ENCODE measurements at regions not wholly inside any gene's neighbourhood (a gene's known extent, or its start where the extent isn't known, plus 50 kb on each side); places are given as distances from the start of the nearest gene placed in this dataset.

DNA sequence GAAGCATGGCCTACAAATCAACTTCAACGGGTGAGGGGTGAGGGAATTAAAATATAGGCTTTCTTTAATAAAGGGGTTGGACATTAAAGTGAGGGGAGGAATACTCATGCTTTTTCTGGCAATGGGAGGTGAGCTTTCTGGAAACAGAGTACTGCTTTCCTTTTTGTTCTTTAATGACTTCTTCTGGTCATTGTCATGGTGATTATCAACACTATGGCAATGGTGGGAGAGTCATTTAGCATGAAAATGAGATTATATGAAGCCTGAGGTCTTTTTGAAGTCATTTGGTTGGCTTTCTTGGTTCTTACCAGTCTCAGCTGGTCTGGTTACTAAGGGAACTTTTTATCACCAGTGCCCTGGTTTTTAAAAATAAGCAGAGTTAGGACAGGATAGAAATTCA is 475.8 kb upstream of the LRRC4C start:
- no peak overlapping the region for H3K4me3 ChIP-seq (ENCODE audit: low read length)
- H3K9ac ChIP-seq (ENCODE audit: low read length): no peak overlapping the region

DNA sequence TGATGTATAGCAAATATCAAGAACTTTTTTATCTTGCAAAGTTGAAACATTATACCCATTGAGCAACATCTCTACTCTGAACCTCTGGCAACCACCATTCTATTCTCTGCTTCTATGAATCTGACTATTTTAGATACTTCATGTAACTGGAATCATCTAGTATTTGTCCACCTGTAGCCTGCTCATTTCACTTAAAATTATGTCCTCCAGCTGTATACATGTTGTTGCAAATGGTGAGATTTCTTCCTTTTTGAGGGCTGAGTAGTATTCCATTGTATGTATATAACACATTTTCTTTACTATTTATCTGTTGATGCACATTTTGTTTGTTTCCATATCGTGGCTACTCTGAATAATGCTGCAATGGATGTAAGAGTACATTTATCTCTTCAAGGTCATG is 476.3 kb upstream of the LRRC4C start:
- DNase-seq (ENCODE audit: low read depth): no peak
- no peak overlapping the region for H3K4me3 ChIP-seq (ENCODE audit: low read length)

More for the DNA sequence above, 475.8 kb upstream of the LRRC4C start:
- Histone ChIP-seq H3K36me3 (ENCODE audit: control insufficient read depth, insufficient read depth, low read length, severe bottlenecking) (no peaks in the 10 kb centered on the region), H3K4me1 (ENCODE audit: control insufficient read depth, insufficient read depth, low read length) (no peaks in the 10 kb centered on the region), H3K27me3 (replicated peaks; ENCODE audit: control insufficient read depth, insufficient read depth, low read length) (no peaks in the 10 kb centered on the region), H3K9me3 (ENCODE audit: control insufficient read depth, low read length) (peaks cover under 1% of the 10 kb centered on the region)
- no peak for DNase-seq (ENCODE audit: low read depth)

DNA sequence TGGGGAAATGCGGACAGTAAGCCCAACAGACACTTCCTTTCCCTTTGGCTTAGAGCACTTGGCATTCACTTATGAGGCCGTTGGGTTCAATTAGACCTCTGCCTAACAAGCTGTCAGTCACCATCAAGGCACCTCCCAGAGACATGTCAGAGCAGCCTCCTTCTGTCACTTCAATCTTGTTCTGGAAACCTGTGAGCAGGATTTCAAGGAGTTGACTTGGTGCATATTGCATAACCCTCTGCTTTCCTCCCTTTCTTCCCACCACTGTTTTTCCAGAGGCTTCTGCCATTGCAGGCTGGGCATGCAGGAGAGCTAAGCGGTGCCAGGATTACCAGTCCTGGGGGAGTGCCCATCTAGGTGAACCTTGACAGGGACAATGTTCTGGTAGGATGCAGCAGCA is 484.2 kb upstream of the LRRC4C start:
- Histone ChIP-seq H3K4me1 (ENCODE audit: control insufficient read depth, insufficient read depth, low read length) (no peaks in the 10 kb centered on the region), H3K36me3 (ENCODE audit: control insufficient read depth, insufficient read depth, low read length, severe bottlenecking) (no peaks in the 10 kb centered on the region), H3K4me3 (ENCODE audit: low read length) (no peak overlapping the region), H3K27me3 (replicated peaks; ENCODE audit: control insufficient read depth, insufficient read depth, low read length) (no peaks in the 10 kb centered on the region), H3K9me3 (ENCODE audit: control insufficient read depth, low read length) (peaks cover 6% of the 10 kb centered on the region), H3K9ac (ENCODE audit: low read length) (no peak overlapping the region)
- DNase-seq (ENCODE audit: low read depth): no peak

More for the DNA sequence above, 476.3 kb upstream of the LRRC4C start:
- Histone ChIP-seq H3K9ac (ENCODE audit: low read length) (no peak overlapping the region), H3K9me3 (ENCODE audit: control insufficient read depth, low read length) (peaks cover 2% of the 10 kb centered on the region), H3K36me3 (ENCODE audit: control insufficient read depth, insufficient read depth, low read length, severe bottlenecking) (no peaks in the 10 kb centered on the region), H3K27me3 (replicated peaks; ENCODE audit: control insufficient read depth, insufficient read depth, low read length) (no peaks in the 10 kb centered on the region), H3K4me1 (ENCODE audit: control insufficient read depth, insufficient read depth, low read length) (no peaks in the 10 kb centered on the region)

- no peak overlapping the region for H3K4me3 ChIP-seq (ENCODE audit: low read length)
- H3K36me3 ChIP-seq (ENCODE audit: control insufficient read depth, insufficient read depth, low read length, severe bottlenecking): no peaks in the 10 kb centered on the region
- no peaks in the 10 kb centered on the region for H3K27me3 ChIP-seq (replicated peaks; ENCODE audit: control insufficient read depth, insufficient read depth, low read length)
- no peak overlapping the region for H3K9ac ChIP-seq (ENCODE audit: low read length)
- no peaks in the 10 kb centered on the region for H3K4me1 ChIP-seq (ENCODE audit: control insufficient read depth, insufficient read depth, low read length)
- no peaks in the 10 kb centered on the region for H3K9me3 ChIP-seq (ENCODE audit: control insufficient read depth, low read length)
- no peak for DNase-seq (ENCODE audit: low read depth)
Measured at GRCh38 chr11:41947392-41947791, 487.9 kb upstream of the LRRC4C start.

DNA sequence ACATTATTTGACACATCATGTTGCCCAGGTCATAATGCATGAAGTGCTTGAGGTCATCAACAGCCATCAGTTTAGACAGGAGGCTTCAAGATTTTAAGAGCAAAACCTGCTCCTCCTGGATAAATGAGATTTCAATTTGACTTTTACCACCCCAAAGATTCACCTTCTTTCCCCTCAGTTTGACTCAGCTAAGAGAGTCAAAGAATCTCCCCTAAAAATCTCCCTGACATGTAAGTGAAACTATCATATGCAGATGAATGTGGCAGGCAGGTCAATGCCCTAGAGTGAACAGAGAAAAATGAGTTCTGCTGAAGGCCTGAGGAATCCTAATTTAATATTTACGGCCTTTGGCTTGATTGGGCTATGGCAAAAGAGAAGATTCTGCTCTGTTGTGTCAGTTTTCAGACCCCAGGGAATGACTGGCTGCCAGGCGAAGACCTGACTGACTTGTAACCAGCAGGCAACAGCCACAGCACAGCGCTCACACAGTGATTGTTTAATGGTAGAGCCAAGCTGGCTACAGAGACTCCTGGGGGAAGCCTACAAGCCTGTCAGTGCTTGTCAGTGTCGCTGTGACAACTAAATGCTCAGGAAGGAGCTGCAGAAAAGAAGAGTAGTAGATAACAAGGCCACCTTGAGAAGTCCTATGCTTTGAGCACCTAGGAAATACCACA is 491.2 kb upstream of the LRRC4C start:
- no peak for DNase-seq (ENCODE audit: low read depth)
- H3K4me1 ChIP-seq (ENCODE audit: control insufficient read depth, insufficient read depth, low read length): peaks cover 3% of the 10 kb centered on the region
- H3K27me3 ChIP-seq (replicated peaks; ENCODE audit: control insufficient read depth, insufficient read depth, low read length): no peaks in the 10 kb centered on the region
- H3K9me3 ChIP-seq (ENCODE audit: control insufficient read depth, low read length): no peaks in the 10 kb centered on the region
- H3K4me3 ChIP-seq (ENCODE audit: low read length): no peak overlapping the region
- no peak overlapping the region for H3K9ac ChIP-seq (ENCODE audit: low read length)
- H3K36me3 ChIP-seq (ENCODE audit: control insufficient read depth, insufficient read depth, low read length, severe bottlenecking): no peaks in the 10 kb centered on the region

DNA sequence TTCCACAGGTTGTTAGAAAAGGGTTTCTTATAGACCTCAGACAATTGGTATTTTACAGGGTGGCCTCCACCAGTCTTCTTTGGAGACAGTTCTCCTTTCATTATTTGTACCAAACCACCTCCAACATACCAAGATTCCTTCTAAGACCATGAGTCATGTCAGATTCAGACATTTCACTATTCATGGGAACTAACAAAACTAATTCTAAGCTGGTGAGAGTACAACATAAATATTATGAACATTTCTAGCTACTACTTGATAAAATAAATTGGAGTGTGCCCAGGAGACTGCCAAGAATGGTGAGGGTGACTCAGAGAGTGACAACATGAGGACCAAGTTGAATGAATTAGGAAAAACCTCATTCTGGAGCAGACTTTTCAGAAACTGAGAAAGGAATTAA is 494.6 kb upstream of the LRRC4C start:
- Histone ChIP-seq H3K4me3 (ENCODE audit: low read length) (no peak overlapping the region), H3K27me3 (replicated peaks; ENCODE audit: control insufficient read depth, insufficient read depth, low read length) (no peaks in the 10 kb centered on the region), H3K36me3 (ENCODE audit: control insufficient read depth, insufficient read depth, low read length, severe bottlenecking) (no peaks in the 10 kb centered on the region), H3K9me3 (ENCODE audit: control insufficient read depth, low read length) (peaks cover 7% of the 10 kb centered on the region), H3K4me1 (ENCODE audit: control insufficient read depth, insufficient read depth, low read length) (peaks cover 3% of the 10 kb centered on the region), H3K9ac (ENCODE audit: low read length) (no peak overlapping the region)
- DNase-seq (ENCODE audit: low read depth): no peak

DNA sequence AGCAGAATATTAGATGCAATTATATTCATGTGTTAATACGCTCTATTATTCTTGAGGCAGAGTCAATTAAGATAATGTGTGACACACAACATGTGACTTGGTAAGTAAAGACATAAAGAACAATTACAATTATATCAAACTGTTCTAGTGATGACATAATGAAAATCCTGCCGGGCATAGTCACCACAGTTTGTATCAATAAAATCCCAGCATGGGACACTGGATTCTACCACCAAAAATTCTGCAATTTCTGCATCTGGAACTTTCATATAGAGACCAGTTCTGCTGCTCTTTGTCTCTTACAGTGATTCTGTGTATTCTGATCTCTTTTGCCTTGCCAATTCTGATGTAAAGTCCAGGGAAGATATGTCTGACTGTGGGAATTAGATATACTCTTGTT is 495.6 kb upstream of the LRRC4C start:
- Histone ChIP-seq H3K27me3 (replicated peaks; ENCODE audit: control insufficient read depth, insufficient read depth, low read length) (no peaks in the 10 kb centered on the region), H3K9me3 (ENCODE audit: control insufficient read depth, low read length) (peaks cover 8% of the 10 kb centered on the region), H3K4me3 (ENCODE audit: low read length) (no peak overlapping the region), H3K9ac (ENCODE audit: low read length) (no peak overlapping the region), H3K36me3 (ENCODE audit: control insufficient read depth, insufficient read depth, low read length, severe bottlenecking) (no peaks in the 10 kb centered on the region), H3K4me1 (ENCODE audit: control insufficient read depth, insufficient read depth, low read length) (peaks cover 3% of the 10 kb centered on the region)
- no peak for DNase-seq (ENCODE audit: low read depth)

DNA sequence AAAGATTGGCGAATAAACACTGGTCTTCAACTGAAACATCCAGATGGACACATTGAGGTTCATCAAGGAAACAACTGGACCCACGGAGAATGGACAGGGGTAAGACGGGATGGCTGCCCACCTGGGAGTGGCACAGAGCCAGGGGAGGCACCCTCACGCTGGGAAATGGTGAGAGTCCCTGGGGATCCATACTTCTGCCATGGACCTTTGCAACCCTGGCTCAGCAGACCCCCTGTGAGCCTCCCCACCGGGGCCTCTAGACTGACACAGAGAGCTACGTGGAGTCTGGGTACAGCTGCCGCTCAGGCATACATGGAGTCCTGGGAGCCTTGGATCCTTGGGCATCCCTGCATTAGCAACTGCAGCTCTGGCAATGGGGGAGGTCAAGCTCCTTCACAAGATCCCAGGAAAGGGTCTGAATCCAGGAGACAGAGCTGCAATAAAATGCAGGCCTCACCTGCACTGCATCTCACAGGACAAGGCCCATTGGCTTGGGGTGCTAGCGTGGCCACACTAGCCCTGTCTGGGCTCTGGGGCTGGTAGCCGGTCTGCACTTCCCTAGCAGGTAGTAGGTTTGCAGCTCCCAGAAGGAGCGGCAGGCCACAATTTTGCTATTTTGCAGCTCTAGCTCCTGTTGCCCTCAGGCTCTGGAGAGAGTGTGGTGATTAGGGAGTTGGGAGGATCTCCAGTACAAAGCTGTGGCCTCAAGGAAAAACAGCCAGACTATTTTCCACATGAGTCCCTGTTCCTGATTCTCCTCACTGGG is 496.4 kb upstream of the LRRC4C start:
- peaks cover 3% of the 10 kb centered on the region for H3K4me1 ChIP-seq (ENCODE audit: control insufficient read depth, insufficient read depth, low read length)
- DNase-seq (ENCODE audit: low read depth): no peak
- peaks cover 8% of the 10 kb centered on the region for H3K9me3 ChIP-seq (ENCODE audit: control insufficient read depth, low read length)
- H3K9ac ChIP-seq (ENCODE audit: low read length): no peak overlapping the region
- H3K36me3 ChIP-seq (ENCODE audit: control insufficient read depth, insufficient read depth, low read length, severe bottlenecking): no peaks in the 10 kb centered on the region
- H3K4me3 ChIP-seq (ENCODE audit: low read length): no peak overlapping the region
- no peaks in the 10 kb centered on the region for H3K27me3 ChIP-seq (replicated peaks; ENCODE audit: control insufficient read depth, insufficient read depth, low read length)

GRCh38 chr11:41963406-41963805 is 504.0 kb upstream of the LRRC4C start:
- Histone ChIP-seq H3K27me3 (replicated peaks; ENCODE audit: control insufficient read depth, insufficient read depth, low read length) (no peaks in the 10 kb centered on the region), H3K4me1 (ENCODE audit: control insufficient read depth, insufficient read depth, low read length) (no peaks in the 10 kb centered on the region), H3K36me3 (ENCODE audit: control insufficient read depth, insufficient read depth, low read length, severe bottlenecking) (no peaks in the 10 kb centered on the region), H3K4me3 (ENCODE audit: low read length) (no peak overlapping the region), H3K9ac (ENCODE audit: low read length) (no peak overlapping the region), H3K9me3 (ENCODE audit: control insufficient read depth, low read length) (peaks cover 7% of the 10 kb centered on the region)
- no peak for DNase-seq (ENCODE audit: low read depth)

- no peaks in the 10 kb centered on the region for H3K27me3 ChIP-seq (replicated peaks; ENCODE audit: control insufficient read depth, insufficient read depth, low read length)
- H3K4me1 ChIP-seq (ENCODE audit: control insufficient read depth, insufficient read depth, low read length): no peaks in the 10 kb centered on the region
- H3K36me3 ChIP-seq (ENCODE audit: control insufficient read depth, insufficient read depth, low read length, severe bottlenecking): no peaks in the 10 kb centered on the region
- DNase-seq (ENCODE audit: low read depth): no peak
- H3K4me3 ChIP-seq (ENCODE audit: low read length): no peak overlapping the region
- no peak overlapping the region for H3K9ac ChIP-seq (ENCODE audit: low read length)
- no peaks in the 10 kb centered on the region for H3K9me3 ChIP-seq (ENCODE audit: control insufficient read depth, low read length)
Measured at GRCh38 chr11:41970681-41971080, 511.2 kb upstream of the LRRC4C start.

DNA sequence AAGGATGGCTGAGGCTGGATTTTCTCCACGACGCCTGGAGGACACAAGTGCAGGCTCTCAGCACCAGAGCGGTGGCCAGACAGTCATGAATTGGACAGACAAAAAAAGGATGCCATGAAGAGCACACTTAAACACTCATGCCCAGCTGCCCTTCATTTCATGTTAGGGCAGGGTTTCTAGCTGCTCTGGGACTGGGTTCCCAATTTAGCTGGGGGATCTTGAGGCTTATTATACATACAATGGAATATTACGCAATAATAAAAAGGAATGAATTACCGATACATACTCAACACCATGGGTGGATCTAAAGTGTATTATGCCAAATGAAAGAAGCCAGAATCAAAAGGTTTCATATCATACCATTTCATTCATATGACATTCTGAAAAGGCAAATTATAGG is 512.1 kb upstream of the LRRC4C start:
- no peak for DNase-seq (ENCODE audit: low read depth)
- Histone ChIP-seq H3K4me3 (ENCODE audit: low read length) (no peak overlapping the region), H3K9me3 (ENCODE audit: control insufficient read depth, low read length) (no peaks in the 10 kb centered on the region), H3K9ac (ENCODE audit: low read length) (no peak overlapping the region), H3K36me3 (ENCODE audit: control insufficient read depth, insufficient read depth, low read length, severe bottlenecking) (no peaks in the 10 kb centered on the region), H3K27me3 (replicated peaks; ENCODE audit: control insufficient read depth, insufficient read depth, low read length) (no peaks in the 10 kb centered on the region), H3K4me1 (ENCODE audit: control insufficient read depth, insufficient read depth, low read length) (no peaks in the 10 kb centered on the region)
